Smooth muscle cell (in vitro differentiated cells): ENCODE measurements at regions not wholly inside any gene's neighbourhood (a gene's known extent, or its start where the extent isn't known, plus 50 kb on each side); places are given as distances from the start of the nearest gene placed in this dataset.

Source experiments
- DNase-seq: peaks from one replicate; lab custom pipeline; 2025; ENCODE audit not compliant: unreplicated experiment; lab: John Stamatoyannopoulos, UW
- H2AFZ ChIP-seq: fragments of 200-600 bp; sonication (generic); 2 replicates; pipeline ENCODE4 v1.6.0; 2016; ENCODE audit warnings: antibody characterized with exemption, low read depth, mild to moderate bottlenecking
- H3F3A ChIP-seq: fragments of 200-600 bp; sonication (generic); 2 replicates; pipeline ENCODE4 v1.6.0; 2017; ENCODE audit warnings: antibody characterized with exemption, low read depth
- H3K27ac ChIP-seq: fragments of 200-600 bp; sonication (generic); 2 replicates; pipeline ENCODE4 v1.5.1; 2016; ENCODE audit warnings: low read depth, mild to moderate bottlenecking
- H3K27me3 ChIP-seq: fragments of 200-600 bp; sonication (generic); 2 replicates; pipeline ENCODE4 v1.6.1; 2016; ENCODE audit warnings: low read depth, mild to moderate bottlenecking
- H3K36me3 ChIP-seq: fragments of 200-600 bp; sonication (generic); 2 replicates; pipeline ENCODE4 v1.5.1; 2016; ENCODE audit warnings: low read depth
- H3K4me1 ChIP-seq: fragments of 200-600 bp; sonication (generic); 2 replicates; pipeline ENCODE4 v1.5.1; 2016; ENCODE audit warnings: low read depth
- H3K4me2 ChIP-seq: fragments of 200-600 bp; sonication (generic); 2 replicates; pipeline ENCODE4 v1.6.0; 2016; ENCODE audit warnings: mild to moderate bottlenecking
- H3K4me3 ChIP-seq: fragments of 200-600 bp; sonication (generic); 2 replicates; pipeline ENCODE4 v1.5.1; 2016; ENCODE audit warnings: mild to moderate bottlenecking
- H3K79me2 ChIP-seq: fragments of 200-600 bp; sonication (generic); 2 replicates; pipeline ENCODE4 v1.6.0; 2016; ENCODE audit warnings: low read depth, mild to moderate bottlenecking
- H3K9ac ChIP-seq: fragments of 200-600 bp; sonication (generic); 2 replicates; pipeline ENCODE4 v1.6.0; 2016; ENCODE audit warnings: low read depth
- H3K9me3 ChIP-seq: fragments of 200-600 bp; sonication (generic); replicated peaks from 2 replicates; pipeline ENCODE4 v1.5.1; 2016; ENCODE audit warnings: low read depth
- H4K20me1 ChIP-seq: fragments of 200-600 bp; sonication (generic); 2 replicates; pipeline ENCODE4 v1.6.0; 2016; ENCODE audit warnings: low read depth
- CTCF ChIP-seq: fragments of 200-600 bp; sonication (generic); IDR thresholded peaks from 2 replicates; pipeline ENCODE4 v1.5.1; 2017; ENCODE audit warnings: borderline replicate concordance, mild to moderate bottlenecking, antibody characterized with exemption; ENCODE audit not compliant: insufficient read depth, poor library complexity, severe bottlenecking
- WGBS: methylation state at CpG from one replicate; pipeline ENCODE4 v1.1.7; 2016; ENCODE audit warnings: low lambda C conversion rate; 5-methylcytosine and 5-hydroxymethylcytosine counted together

GRCh38 chr20:16191496-16191895 lies 381.8 kb downstream of the KIF16B start:
- H3K79me2 ChIP-seq, result no peaks in the 10 kb centered on the region
- no peaks in the 10 kb centered on the region for H3K9me3 ChIP-seq
- no peak overlapping the region for H3K9ac ChIP-seq
- TF ChIP-seq CTCF, result no peak
- H2AFZ ChIP-seq, result no peak overlapping the region
- H3K36me3 ChIP-seq, result no peaks in the 10 kb centered on the region
- no peak for DNase-seq
- no peak overlapping the region for H3K27ac ChIP-seq
- no peaks in the 10 kb centered on the region for H3F3A ChIP-seq
- H3K4me3 ChIP-seq, result no peak overlapping the region
- H3K4me1 ChIP-seq, result peaks cover 3% of the 10 kb centered on the region
- 35% methylated on average over 2 of the region's 2 CpGs for WGBS
- H3K27me3 ChIP-seq, result peaks cover 34% of the 10 kb centered on the region
- no peaks in the 10 kb centered on the region for H4K20me1 ChIP-seq
- no peak overlapping the region for H3K4me2 ChIP-seq

- Histone ChIP-seq H3K4me1 (peaks cover 3% of the 10 kb centered on the region), H3K36me3 (no peaks in the 10 kb centered on the region), H3K4me3 (no peak overlapping the region), H3K79me2 (no peaks in the 10 kb centered on the region), H2AFZ (no peak overlapping the region), H3K27ac (no peak overlapping the region), H3K9ac (no peak overlapping the region), H3K9me3 (no peaks in the 10 kb centered on the region), H3K4me2 (no peak overlapping the region), H4K20me1 (no peaks in the 10 kb centered on the region), H3F3A (no peaks in the 10 kb centered on the region), H3K27me3 (peaks cover 55% of the 10 kb centered on the region)
- no peak for TF ChIP-seq CTCF
- no peak for DNase-seq
- WGBS, result 34% methylated on average over 4 of the region's 4 CpGs
Observed at GRCh38 chr20:16189371-16189770, 383.9 kb downstream of the KIF16B start.

GRCh38 chr20:16187956-16188616 lies 385.2 kb downstream of the KIF16B start:
- DNase-seq, result no peak
- 94% methylated on average over 2 of the region's 2 CpGs for WGBS
- H3K36me3 ChIP-seq, result no peaks in the 10 kb centered on the region

More at GRCh38 chr20:16187956-16188616, 385.2 kb downstream of the KIF16B start:
- Histone ChIP-seq H3K9ac (no peak overlapping the region), H2AFZ (no peak overlapping the region), H3F3A (no peaks in the 10 kb centered on the region), H3K4me3 (no peak overlapping the region), H3K4me1 (peaks cover 3% of the 10 kb centered on the region), H3K9me3 (no peaks in the 10 kb centered on the region), H3K27me3 (peaks cover 60% of the 10 kb centered on the region), H3K4me2 (no peak overlapping the region), H3K79me2 (no peaks in the 10 kb centered on the region), H4K20me1 (no peaks in the 10 kb centered on the region), H3K27ac (no peak overlapping the region)
- no peak for TF ChIP-seq CTCF
